SU-DHL-6 (cell line): ENCODE measurements at regions not wholly inside any gene's neighbourhood (a gene's known extent, or its start where the extent isn't known, plus 50 kb on each side); places are given as distances from the start of the nearest gene placed in this dataset.

ENCODE experiments used
- H2AFZ ChIP-seq: fragments of 200-600 bp; sonication (generic); 2 replicates; pipeline ENCODE4 v1.6.1; 2014; ENCODE audit warnings: low read depth, mild to moderate bottlenecking, moderate library complexity, mixed read lengths, antibody characterized with exemption, low read length; ENCODE audit not compliant: severe bottlenecking
- H3F3A ChIP-seq: fragments of 200-600 bp; shearing (Covaris generic); 2 replicates; pipeline ENCODE4 v1.6.0; 2016; ENCODE audit warnings: antibody characterized with exemption, mild to moderate bottlenecking; ENCODE audit not compliant: insufficient read depth
- H3K27ac ChIP-seq: fragments of 200-600 bp; sonication (generic); 2 replicates; pipeline ENCODE4 v1.5.1; 2016; ENCODE audit warnings: low read depth, mild to moderate bottlenecking, low read length, moderate library complexity, mixed read lengths
- H3K27me3 ChIP-seq: fragments of 200-600 bp; sonication (generic), shearing (Covaris generic); 2 replicates; pipeline ENCODE4 v1.6.0; 2014; ENCODE audit warnings: mild to moderate bottlenecking, low read length
- H3K36me3 ChIP-seq: fragments of 200-600 bp; sonication (generic); 2 replicates; pipeline ENCODE4 v1.6.1; 2014; ENCODE audit warnings: mild to moderate bottlenecking, low read length, mixed read lengths
- H3K4me2 ChIP-seq: fragments of 300-600, 200-600 bp; shearing (Covaris generic), sonication (generic); 2 replicates; pipeline ENCODE4 v1.6.0; 2014; ENCODE audit warnings: low read length, low read depth, mild to moderate bottlenecking; ENCODE audit not compliant: poor library complexity, severe bottlenecking
- H3K4me3 ChIP-seq: fragments of 200-600 bp; sonication (generic); 2 replicates; pipeline ENCODE4 v1.5.1; 2014; ENCODE audit warnings: antibody characterized with exemption, low read length, mild to moderate bottlenecking, mixed read lengths; ENCODE audit not compliant: insufficient read depth, poor library complexity, severe bottlenecking
- H3K79me2 ChIP-seq: fragments of 200-600 bp; sonication (generic); 2 replicates; pipeline ENCODE4 v1.6.1; 2014; ENCODE audit warnings: mild to moderate bottlenecking, low read length, moderate library complexity; ENCODE audit not compliant: insufficient read depth
- H3K9ac ChIP-seq: fragments of 200-600 bp; sonication (generic); 2 replicates; pipeline ENCODE4 v1.7.0; 2014; ENCODE audit warnings: mild to moderate bottlenecking, low read length
- H3K9me2 ChIP-seq: fragments of 200-600 bp; sonication (generic); replicated peaks from 2 replicates; pipeline ENCODE4 v1.6.1; 2014; ENCODE audit warnings: low read length; ENCODE audit not compliant: insufficient read depth
- H3K9me3 ChIP-seq: fragments of 200-600 bp; sonication (generic); 2 replicates; pipeline ENCODE4 v1.6.1; 2014; ENCODE audit warnings: low read length, mixed read lengths; ENCODE audit not compliant: insufficient read depth
- H4K20me1 ChIP-seq: fragments of 200-600 bp; sonication (generic); 2 replicates; pipeline ENCODE4 v1.6.1; 2014; ENCODE audit warnings: low read depth, mild to moderate bottlenecking, antibody characterized with exemption, low read length, moderate library complexity, mixed read lengths
- CTCF ChIP-seq: fragments of 200-600 bp; sonication (generic); IDR thresholded peaks from one replicate; pipeline ENCODE4 v1.5.1; 2017; ENCODE audit warnings: antibody characterized with exemption, mild to moderate bottlenecking, low read length, moderate library complexity; ENCODE audit not compliant: insufficient read depth, poor library complexity, severe bottlenecking
- EZH2phosphoT487 ChIP-seq: fragments of 200-600 bp; sonication (generic), shearing (Covaris generic); conservative IDR thresholded peaks from 2 replicates; pipeline ENCODE4 v1.6.1; 2018; ENCODE audit warnings: mild to moderate bottlenecking, antibody characterized with exemption, low read length, moderate library complexity, mixed read lengths

GRCh38 chr13:29953542-29953941 lies 103.1 kb upstream of the UBL3 start:
- H3K27ac ChIP-seq, result no peak overlapping the region
- H2AFZ ChIP-seq, result no peak overlapping the region
- no peaks in the 10 kb centered on the region for H4K20me1 ChIP-seq
- no peak overlapping the region for H3K4me2 ChIP-seq
- no peaks in the 10 kb centered on the region for H3K27me3 ChIP-seq
- no peaks in the 10 kb centered on the region for H3F3A ChIP-seq
- no peak overlapping the region for H3K9ac ChIP-seq
- no peaks in the 10 kb centered on the region for H3K9me2 ChIP-seq
- no peaks in the 10 kb centered on the region for H3K36me3 ChIP-seq
- no peaks in the 10 kb centered on the region for H3K9me3 ChIP-seq
- no peaks in the 10 kb centered on the region for H3K79me2 ChIP-seq
- TF ChIP-seq EZH2phosphoT487 (no peak), CTCF (no peak)
- no peak overlapping the region for H3K4me3 ChIP-seq

- no peak overlapping the region for H3K4me3 ChIP-seq
- H3K9me2 ChIP-seq, result no peaks in the 10 kb centered on the region
Measured at GRCh38 chr13:29952245-29952644, 101.8 kb upstream of the UBL3 start.

GRCh38 chr13:29948791-29949190 lies 98.4 kb upstream of the UBL3 start:
- H2AFZ ChIP-seq, result no peak overlapping the region
- no peak overlapping the region for H3K4me2 ChIP-seq
- no peak overlapping the region for H3K4me3 ChIP-seq
- no peaks in the 10 kb centered on the region for H3K9me2 ChIP-seq
- H3K79me2 ChIP-seq, result no peaks in the 10 kb centered on the region
- H3K9me3 ChIP-seq, result no peaks in the 10 kb centered on the region
- H3K9ac ChIP-seq, result no peak overlapping the region
- no peaks in the 10 kb centered on the region for H3F3A ChIP-seq
- H3K36me3 ChIP-seq, result no peaks in the 10 kb centered on the region
- H3K27ac ChIP-seq, result no peak overlapping the region
- no peaks in the 10 kb centered on the region for H3K27me3 ChIP-seq
- TF ChIP-seq EZH2phosphoT487 (no peak), CTCF (no peak)
- H4K20me1 ChIP-seq, result no peaks in the 10 kb centered on the region

More at GRCh38 chr13:29952245-29952644, 101.8 kb upstream of the UBL3 start:
- Histone ChIP-seq H3K36me3 (no peaks in the 10 kb centered on the region), H3K4me2 (no peak overlapping the region), H3K27ac (no peak overlapping the region), H2AFZ (no peak overlapping the region), H3K79me2 (no peaks in the 10 kb centered on the region), H3F3A (no peaks in the 10 kb centered on the region), H4K20me1 (no peaks in the 10 kb centered on the region), H3K9ac (no peak overlapping the region), H3K9me3 (no peaks in the 10 kb centered on the region), H3K27me3 (no peaks in the 10 kb centered on the region)
- no peak for TF ChIP-seq CTCF
- no peak for TF ChIP-seq EZH2phosphoT487

GRCh38 chr13:29948244-29948643 lies 97.8 kb upstream of the UBL3 start:
- no peak for TF ChIP-seq CTCF
- TF ChIP-seq EZH2phosphoT487, result no peak
- Histone ChIP-seq H3K9me3 (no peaks in the 10 kb centered on the region), H3F3A (no peaks in the 10 kb centered on the region), H3K9ac (no peak overlapping the region), H3K36me3 (no peaks in the 10 kb centered on the region), H3K27me3 (no peaks in the 10 kb centered on the region), H3K4me2 (no peak overlapping the region), H3K9me2 (no peaks in the 10 kb centered on the region), H3K27ac (no peak overlapping the region), H3K4me3 (no peak overlapping the region), H2AFZ (no peak overlapping the region), H3K79me2 (no peaks in the 10 kb centered on the region), H4K20me1 (no peaks in the 10 kb centered on the region)
